Stimulated activated CD4-positive, alpha-beta T cell treated with anti-CD3 and anti-CD28 coated beads, Interleukin-1b, Interleukin-23, amount 100 ng/mL, for 4 hours (primary cell): ENCODE measurements at regions not wholly inside any gene's neighbourhood (a gene's known extent, or its start where the extent isn't known, plus 50 kb on each side); places are given as distances from the start of the nearest gene placed in this dataset.

ENCODE experiments used
- DNase-seq, 2 donors: peaks; one replicate each; pipeline ENCODE4 v3.0.0-alpha.2; 2020; ENCODE audit warnings: low read depth in 2 of 2

DNA sequence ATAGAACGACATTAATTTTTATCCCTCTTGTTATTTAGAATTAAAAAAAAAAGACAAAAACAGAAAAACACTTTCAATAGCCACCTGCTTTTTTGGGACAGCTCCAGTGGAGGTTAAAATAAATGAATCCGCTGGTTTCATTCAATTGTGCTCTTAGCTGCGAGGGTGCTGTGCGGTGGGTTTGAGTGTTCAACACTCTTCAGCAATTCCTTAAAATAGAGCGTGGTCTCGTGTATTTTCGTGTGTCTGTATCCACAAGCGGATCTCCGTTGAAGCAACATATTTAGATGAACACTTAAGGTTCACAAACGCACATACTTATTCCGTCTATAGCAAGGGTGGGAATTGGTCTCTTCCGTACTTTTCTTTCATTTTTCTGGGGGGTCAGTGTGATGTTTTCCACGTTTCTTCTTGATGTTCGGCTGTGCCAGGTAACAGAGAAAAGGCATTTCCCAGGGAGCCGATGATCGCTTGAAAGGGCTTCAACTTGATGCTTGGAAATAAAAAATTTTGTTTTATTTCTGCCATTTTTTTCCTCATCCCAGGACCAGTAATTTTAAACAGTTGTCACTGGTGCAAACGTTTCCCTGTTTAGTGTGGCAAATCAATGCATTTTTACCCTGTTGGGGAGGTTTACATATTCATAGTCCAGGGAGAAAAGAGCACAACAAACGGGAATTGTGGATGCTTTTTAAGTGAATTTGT lies 297.9 kb downstream of the IRF8 start:
- no peak for DNase-seq

DNA sequence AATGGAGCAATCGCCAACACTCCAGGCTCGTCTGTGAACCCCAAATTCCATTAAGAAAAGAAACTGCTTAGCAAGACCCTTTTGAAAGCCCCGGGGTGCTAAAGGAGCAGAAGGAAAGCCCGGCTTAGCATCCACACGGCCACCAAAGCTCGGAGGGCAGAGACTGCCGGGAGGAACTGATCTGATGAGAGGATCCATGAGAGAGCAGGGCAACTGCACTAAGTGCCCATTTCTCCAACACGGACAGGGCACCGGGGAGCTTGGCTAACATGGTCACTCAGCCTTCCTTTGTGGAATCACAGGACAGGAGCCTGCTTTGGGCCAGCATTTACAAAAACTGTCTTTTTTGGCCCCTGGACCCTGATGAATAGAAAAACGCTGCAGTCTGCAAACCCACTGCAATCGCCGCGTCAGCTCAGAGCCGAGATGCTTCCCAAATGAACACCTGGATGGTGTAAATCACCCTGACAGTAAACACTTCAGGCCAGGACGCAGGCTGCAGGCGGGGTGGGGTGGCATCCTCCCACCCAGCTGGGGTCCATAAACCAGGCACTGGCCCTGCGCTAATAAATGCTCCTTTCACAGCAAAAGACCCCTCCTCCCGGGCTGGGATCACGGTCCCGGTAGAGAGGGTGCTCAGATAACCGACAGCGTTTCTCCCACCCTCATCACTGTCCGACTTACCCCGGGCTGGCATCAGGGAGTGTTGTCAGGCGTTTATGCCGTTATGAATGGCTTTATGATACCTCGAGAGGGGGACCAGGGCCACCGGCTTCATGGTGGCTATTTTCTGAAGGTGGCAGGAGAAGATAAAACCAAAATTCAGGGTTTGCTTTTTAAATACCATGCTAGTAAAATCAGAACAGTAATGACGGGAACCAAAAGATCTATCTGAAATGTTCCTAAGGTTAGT lies 299.5 kb downstream of the IRF8 start:
- no peak for DNase-seq

DNA sequence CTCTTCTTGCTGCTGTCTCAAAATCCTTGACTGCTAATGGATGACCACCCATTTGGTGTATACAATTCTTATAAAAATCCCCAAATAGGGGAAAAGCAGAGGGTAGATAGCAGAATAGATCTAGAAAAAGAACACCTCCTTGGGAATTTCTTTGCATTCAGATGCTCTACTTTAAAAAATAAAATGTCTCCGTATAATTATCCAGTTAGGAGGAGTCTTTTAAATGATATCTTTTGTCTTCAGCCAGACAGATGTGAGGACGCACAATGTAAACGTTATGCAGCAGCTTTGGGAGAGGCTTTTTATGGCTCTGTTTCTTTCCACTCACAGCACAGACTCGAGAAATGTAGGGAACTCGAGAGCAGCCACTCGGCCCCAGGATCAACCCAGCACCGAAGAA lies 300.2 kb downstream of the IRF8 start:
- no peak for DNase-seq

DNA sequence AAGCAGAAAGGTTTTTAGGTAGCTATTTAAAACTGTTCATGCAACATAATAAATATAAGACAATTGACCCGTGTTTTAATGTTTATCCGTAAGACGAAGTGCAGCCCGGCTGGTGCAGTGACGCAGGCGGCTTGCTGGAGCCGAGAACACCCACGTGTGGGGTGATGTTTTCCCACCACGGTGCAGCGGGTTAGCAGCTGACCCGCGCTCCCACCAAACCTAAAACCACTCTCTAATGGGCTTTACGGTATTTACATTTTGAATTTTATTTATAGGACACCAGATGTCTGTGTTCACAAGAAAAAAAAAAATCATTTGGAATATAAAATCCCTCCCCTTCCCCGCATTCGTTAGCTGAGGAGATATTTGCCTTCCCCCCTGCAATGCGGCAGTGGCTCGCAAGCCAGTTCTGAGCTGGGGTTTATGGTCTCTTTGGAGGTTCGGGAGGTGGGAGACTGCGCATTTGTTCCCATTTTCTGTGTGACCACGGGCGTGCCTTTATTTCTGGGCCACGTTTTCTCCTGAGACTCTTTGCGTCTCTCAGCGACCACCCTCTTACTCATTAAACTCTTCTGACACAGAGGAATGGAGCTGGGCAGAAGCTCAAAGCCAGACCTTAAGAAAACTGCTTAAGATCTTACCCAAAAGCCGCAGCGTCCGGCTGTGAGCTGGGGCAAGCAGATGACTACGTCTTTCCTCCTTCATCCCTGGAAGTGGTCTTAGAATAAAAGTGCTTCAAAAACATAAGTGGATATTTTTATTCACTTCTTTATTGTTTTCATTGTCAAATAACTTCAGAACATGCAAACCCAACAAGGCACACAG lies 301.1 kb downstream of the IRF8 start:
- DNase-seq = no peak

DNA sequence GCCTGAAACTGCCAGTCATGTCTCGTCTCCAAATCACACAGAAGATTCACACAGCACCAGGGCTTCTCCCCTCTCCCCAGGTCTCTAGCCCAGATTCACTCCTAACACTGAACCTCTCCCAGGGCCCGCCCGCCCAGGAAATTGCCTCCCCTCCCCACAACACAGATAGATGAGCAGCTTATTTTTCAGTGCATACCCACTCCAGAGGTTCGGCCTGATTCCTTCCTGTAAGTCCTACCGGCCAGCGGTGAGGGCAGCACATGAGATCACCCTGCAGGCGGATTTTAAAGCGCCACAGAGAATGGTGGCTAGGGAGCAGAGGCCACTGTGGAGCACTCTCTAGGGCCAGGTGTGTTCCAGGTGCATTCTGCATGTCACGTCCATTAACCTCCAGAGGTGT lies 301.8 kb downstream of the IRF8 start:
- DNase-seq = no peak

DNA sequence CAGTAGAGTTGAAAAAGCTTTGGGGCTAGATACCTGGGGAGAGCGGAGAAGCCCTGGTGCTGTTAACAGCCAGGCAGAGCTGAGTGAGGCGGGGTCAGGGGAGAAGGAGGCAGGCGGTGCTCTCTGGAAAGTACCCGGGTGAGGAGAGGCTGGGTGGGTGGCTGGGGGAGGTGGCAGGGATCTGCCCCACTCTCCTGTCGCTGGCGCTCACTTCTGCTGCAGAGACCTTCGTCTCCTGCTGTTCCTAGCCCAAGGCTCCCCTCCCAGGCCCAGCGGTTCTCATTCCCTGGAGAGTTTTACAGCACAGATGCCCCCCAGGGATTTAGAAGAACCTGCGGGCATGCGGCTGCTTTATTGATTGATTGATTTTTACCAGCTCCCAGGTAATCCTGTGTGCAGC lies 302.8 kb downstream of the IRF8 start:
- no peak for DNase-seq

DNA sequence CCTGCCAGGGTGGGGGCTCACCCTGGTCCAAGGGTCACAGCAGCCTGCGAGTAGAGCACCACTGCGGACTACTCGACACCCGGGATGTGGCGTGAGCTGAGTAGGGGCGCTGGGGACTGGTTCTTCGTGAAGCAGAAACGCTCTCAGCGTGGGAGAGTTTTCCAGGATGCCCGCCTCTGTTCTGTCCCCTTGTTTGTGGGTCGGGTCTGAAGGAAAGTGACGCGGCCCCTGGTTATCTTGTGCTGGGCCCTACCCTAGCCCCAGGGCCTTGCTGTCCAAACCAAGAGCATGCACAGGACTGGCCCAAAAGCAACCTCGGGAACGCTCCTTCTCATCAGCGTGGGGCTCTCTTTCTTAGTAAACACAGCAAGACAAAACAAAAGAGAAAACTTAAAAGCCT lies 303.3 kb downstream of the IRF8 start:
- no peak for DNase-seq

DNA sequence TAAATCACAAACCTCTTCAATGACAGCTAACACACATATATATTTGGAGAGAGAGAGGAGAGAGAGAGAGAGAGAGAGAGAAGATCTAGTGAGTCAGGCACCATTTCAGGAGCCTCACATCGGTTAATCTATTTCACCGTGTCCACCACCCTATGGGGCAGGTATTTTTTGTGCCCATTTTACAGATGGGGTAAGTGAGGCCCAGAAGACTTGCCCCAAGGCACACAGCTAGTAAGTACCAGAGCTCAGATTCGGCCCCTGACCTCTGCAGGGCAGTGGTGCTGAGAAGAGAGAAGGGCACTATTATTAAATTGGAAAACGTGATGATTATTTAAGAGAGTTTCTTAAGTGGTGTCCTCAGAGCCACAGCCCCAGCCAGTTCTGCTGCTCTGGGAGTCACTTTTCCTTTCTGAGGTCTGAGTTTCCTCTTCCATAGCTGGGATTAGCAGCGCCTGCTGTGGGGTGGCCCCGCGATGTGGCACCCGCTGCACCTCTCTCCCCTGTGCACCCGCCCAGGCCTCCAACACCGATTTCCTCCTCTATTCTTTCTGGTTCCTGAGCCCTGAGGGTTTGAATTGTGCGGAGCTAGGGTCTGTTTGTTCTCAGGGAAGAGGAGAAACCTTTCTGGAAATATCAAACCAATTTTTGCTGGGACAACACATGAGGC lies 303.9 kb downstream of the IRF8 start:
- no peak for DNase-seq

DNA sequence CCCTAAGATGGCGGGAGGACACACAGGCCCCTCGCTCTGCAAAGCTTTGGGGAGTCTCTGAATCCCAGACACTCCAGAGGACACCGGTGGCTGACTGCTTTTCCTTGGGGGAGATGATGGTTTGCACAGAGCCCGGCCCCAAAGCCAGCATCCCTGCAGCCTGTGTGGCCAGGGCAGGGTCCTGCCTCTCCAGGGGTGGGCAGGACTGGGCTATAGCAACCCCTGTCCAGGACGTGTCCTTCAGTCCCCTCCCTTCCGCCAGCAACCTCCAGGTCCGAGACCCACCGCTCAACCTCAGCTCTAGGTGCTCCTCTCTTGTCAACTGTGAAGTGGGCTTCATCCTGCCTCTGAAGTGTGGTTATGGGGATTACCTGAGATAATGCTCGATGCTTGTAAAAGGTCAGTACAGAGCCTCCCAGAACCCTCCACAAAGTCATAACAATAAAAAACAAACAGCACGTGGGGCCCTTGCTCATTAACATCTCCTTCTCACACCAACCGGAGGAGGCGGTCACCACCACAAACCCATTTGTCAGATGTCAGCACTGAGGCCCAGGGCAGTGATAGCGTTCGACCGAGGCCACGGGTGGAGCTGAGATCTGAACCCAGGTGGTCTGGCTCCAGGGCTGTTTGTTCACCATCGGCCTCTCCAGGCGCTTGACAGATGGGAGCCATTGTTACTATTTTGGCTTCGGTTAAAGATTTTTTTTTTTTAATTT lies 304.8 kb downstream of the IRF8 start:
- no peak for DNase-seq

DNA sequence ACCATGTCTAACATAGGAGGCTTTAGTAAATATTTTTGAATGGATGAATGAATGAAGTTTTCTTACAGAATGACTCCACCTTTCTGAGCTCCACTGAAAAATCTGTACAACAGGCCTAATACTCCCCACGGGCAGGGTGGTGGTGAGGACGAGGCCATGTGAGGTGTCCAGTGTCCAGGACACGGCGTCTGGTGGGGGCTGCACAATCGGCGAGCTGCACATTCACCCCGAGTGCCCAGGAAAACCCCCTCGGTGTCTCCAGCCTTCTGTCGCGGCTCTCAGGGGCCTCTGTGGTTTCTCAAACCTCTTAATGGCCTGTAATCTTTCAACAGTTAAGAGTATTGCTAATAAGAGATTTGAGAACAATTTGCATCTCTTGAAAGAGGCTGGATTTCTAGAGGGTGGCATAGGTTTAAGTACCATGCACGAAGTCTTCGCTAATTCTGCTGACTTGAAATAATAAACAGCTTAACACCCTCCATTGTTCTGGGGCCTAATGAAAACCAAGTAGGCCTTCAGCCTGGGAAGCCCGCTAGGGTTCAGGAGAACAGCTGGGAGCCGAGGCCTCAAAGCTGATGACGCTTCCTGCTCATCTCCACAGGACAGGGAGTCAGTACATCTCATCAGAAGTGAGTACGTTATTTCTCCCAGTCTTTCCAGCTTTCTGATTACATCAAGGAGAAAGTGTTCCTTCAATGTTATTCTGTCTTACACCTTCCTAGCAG lies 304.6 kb upstream of the FOXF1 start:
- DNase-seq = no peak

DNA sequence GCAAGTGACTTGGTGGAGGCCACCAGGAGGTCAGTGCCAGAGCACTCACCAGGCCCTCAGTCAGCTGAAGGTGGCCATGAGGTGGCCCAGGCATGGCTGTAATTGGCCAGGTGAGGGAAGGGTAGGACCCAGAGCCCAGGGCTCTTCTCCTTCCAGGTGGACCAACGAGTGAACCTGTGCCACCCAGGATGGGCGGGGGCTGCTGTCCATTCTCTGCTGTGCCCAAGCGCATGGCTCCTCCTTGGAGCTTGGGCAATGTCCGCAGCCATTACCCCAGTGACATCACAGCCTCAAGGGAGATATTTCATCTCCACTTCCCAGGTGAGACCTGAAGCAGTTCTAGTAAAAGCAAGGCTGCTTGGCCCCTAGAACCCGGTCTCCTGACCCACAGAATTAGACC lies 303.0 kb upstream of the FOXF1 start:
- DNase-seq = no peak

DNA sequence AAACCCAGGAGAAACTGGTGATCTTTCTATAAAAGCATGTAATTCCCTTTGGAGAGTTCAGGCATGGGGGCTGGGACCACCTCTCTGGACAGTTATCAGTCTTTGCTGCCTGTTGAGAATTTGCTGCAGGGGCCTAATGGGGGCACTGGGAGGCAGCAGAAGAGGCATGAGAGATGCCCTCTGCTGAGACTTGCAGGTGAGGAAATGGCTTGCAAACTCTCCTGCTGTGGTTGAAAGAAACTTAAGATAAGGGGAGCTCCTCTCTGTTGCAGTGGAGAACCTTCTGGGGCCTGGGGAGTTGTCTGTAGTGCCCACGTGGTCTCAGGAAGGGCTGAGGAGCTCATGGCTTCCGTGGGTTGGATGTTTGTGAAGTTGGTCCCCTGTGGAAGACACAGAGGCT lies 301.1 kb upstream of the FOXF1 start:
- no peak for DNase-seq

DNA sequence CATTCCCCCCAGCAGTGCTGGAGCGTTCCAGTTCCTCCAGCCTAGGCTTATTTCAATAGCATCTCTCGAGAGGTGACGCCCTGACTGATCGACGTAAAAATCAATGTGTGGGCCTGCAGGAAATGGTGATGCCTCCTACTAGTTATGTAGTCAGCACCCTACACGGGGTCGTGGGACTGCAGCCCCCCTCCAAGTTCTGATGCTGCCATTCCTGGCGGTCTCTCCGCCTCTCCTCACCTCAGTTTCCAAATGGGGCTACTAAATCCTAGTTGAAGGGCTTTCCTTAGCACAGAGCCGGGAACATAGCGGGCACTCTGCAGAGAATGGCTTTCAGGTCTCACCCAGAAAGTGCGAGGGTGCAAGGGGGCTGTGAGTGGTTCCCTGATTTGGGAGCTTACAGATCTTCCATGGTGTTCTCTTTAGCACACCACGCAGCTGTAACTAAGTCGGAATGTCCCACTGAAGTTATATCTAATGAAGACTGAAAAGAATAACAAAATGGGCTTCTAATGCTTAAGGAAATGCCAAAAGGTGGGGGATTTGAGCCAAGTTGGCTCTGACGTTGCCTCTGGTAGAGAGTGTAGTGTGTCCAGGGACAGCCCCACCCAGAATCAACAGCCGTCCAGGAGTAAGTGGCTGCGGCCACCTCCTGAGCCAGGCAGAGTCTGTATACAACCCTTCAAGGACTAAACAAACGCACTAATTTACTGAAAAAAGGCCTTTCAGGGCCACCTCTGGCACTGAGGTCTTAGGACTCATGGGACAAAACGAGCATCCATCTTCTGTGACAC lies 299.7 kb upstream of the FOXF1 start:
- DNase-seq = no peak

DNA sequence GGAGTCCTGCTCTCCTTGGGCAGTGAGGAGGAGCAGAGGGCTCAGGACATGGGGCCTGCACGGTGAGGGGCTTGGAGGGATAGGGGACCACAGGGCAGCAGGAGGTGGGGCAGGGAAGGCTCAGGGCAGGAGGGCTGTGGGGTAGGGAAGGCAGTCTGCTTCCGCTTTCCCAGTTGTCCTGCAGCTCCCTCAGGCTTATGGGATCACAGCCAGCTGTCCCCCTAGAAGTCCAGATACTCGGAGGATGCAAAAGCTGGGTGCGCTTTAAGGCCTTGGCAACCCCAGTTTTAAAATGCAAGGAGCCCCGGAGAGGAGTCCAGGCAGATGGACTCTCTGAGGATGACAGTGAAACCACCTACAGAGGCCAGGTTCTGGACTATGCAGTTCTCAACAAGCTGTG lies 299.1 kb upstream of the FOXF1 start:
- DNase-seq = no peak

DNA sequence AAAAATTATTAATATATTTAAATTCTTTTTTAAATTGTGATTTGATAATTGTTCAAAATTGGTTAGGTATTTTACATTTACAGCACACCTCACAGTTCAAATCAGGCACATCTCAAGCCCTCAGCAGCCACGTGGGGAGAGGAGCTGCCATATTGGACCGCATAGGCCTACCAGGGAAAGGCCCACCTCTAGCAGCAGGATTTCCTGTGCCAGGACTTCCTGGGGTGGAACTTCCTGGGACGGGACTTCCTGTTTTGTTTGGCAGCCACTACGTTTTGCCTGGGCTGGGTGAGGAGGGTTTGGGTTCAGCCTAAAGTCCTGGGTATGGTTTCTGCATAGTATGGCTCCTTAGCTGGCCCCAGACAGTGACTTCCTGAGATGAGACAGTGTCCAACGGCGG lies 298.5 kb upstream of the FOXF1 start:
- DNase-seq = no peak

DNA sequence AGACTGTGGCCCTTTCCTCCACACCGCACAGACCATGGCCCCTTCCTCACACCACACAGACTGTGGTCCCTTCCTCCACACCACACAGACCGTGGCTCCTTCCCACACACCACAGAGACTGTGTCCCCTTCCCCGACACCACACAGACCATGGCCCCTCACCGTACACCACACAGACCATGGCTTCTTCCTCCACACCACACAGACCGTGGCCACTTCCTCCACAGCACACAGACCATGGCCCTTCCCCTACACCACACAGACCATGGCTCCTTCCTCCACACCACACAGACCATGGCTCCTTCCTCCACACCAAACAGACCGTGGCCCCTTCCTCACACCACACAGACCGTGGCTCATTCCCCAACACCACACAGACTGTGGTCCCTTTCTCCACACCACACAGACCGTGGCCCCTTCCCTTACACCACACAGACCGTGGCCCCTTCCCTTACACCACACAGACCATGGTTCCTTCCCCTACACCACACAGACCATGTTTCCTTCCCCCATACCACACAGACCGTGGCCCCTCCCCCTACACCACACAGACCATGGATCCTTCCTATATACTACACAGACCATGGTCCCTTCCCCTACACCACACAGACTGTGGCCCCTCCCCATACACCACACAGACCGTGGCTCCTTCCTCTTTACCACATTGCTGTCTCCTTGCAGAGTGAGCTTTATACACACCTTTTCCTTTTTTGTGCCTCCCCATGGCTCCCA lies 297.5 kb upstream of the FOXF1 start:
- no peak for DNase-seq

DNA sequence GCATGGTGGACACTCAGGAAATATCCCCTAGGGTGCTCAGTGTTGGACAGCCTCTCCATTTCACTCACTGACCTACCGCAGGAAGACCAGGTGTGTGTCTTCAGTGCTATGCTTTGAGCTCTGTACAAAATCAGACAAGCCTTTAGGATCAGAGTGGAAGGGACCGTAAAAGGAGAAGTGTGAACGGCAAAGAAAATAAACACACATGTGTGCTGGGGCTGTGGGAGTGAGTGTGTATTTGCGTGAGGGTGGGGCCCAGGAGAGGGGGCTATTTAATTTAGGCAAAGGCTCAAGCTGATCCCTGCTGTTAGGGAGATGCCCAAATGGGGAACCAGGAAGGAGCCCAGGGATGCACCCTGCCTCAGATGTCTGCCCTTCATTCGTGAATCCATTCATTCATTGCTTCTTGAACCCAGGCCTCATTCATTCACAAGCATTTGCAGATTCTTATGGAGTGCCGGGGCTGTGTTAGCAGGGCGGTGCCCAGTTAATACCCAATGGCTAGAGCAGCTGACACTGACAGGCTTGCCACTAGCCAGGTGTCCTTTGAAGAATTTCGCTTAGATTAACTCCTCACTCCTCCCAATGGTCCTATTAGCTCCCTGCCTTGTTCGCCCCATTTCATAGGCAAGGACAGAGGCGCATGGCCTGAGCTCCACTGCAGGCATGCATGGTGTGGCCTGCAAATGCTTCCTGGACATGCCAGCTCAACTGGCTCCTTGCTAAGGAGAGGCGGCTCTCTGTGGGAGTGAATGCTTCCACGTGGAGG lies 296.7 kb upstream of the FOXF1 start:
- no peak for DNase-seq
